ENCODE measurements at regions not wholly inside any gene's neighbourhood (a gene's known extent, or its start where the extent isn't known, plus 50 kb on each side); places are given as distances from the start of the nearest gene placed in this dataset.

DNA sequence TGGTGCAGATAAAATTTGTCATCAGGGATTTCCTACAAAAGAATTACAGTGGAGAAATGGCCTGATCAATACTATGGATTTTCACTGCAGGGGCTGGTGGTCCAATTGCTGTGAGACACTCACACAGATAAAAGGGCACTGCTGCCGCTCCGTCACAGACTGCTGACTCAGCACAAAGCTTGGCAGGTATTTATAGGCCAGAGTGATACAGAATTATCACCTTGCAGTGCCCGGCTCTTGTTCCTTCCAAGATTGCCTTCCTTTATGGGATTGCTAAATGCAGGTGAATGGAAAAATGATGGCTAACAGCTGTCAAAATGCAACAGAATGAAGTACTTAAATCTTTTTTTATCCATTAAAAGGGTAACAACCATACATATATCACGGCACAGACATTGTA is 247.8 kb upstream of the ZFP64 start:
- no peak overlapping the region for H3K9ac ChIP-seq (ENCODE audit: low read depth in 1 of 2, low read length in 2 of 2)
- no peak overlapping the region for H3K27ac ChIP-seq (ENCODE audit: low read depth in 1 of 2, low read length in 2 of 2)
- 53% methylated on average over 4 of the region's 4 CpGs for WGBS
- no peak for DNase-seq (ENCODE audit: low spot score)
- TF ChIP-seq TAF1 (conservative IDR thresholded peaks at IDR 0.05) (no peak), HNF4G (IDR thresholded peaks at IDR 0.05) (no peak), HNF4A (conservative IDR thresholded peaks at IDR 0.05) (no peak), RAD21 (IDR thresholded peaks at IDR 0.05) (no peak), YY1 (IDR thresholded peaks at IDR 0.05) (no peak)
- TF ChIP-seq, protein P1, sequence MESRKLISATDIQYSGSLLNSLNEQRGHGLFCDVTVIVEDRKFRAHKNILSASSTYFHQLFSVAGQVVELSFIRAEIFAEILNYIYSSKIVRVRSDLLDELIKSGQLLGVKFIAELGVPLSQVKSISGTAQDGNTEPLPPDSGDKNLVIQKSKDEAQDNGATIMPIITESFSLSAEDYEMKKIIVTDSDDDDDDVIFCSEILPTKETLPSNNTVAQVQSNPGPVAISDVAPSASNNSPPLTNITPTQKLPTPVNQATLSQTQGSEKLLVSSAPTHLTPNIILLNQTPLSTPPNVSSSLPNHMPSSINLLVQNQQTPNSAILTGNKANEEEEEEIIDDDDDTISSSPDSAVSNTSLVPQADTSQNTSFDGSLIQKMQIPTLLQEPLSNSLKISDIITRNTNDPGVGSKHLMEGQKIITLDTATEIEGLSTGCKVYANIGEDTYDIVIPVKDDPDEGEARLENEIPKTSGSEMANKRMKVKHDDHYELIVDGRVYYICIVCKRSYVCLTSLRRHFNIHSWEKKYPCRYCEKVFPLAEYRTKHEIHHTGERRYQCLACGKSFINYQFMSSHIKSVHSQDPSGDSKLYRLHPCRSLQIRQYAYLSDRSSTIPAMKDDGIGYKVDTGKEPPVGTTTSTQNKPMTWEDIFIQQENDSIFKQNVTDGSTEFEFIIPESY (IDR thresholded peaks at IDR 0.05) = no peak
- TF ChIP-seq, protein P2, sequence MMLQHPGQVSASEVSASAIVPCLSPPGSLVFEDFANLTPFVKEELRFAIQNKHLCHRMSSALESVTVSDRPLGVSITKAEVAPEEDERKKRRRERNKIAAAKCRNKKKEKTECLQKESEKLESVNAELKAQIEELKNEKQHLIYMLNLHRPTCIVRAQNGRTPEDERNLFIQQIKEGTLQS (IDR thresholded peaks at IDR 0.05) = no peak
- no peaks in the 10 kb centered on the region for H3K36me3 ChIP-seq (ENCODE audit: control insufficient read depth in 4 of 4, insufficient read depth in 3 of 4, low read depth in 1 of 4, low read length in 3 of 4)
- no peak overlapping the region for H3K4me3 ChIP-seq (ENCODE audit: low read depth in 1 of 3, low read length in 3 of 3)
- H3K27me3 ChIP-seq (ENCODE audit: control insufficient read depth in 4 of 4, insufficient read depth in 4 of 4, low read length in 3 of 4) = no peaks in the 10 kb centered on the region
- no peaks in the 10 kb centered on the region for H3K4me1 ChIP-seq (ENCODE audit: control insufficient read depth in 4 of 4, insufficient read depth in 4 of 4, low read length in 3 of 4)
- no peaks in the 10 kb centered on the region for H3K9me3 ChIP-seq (ENCODE audit: control insufficient read depth in 4 of 4, low read length in 3 of 4)

DNA sequence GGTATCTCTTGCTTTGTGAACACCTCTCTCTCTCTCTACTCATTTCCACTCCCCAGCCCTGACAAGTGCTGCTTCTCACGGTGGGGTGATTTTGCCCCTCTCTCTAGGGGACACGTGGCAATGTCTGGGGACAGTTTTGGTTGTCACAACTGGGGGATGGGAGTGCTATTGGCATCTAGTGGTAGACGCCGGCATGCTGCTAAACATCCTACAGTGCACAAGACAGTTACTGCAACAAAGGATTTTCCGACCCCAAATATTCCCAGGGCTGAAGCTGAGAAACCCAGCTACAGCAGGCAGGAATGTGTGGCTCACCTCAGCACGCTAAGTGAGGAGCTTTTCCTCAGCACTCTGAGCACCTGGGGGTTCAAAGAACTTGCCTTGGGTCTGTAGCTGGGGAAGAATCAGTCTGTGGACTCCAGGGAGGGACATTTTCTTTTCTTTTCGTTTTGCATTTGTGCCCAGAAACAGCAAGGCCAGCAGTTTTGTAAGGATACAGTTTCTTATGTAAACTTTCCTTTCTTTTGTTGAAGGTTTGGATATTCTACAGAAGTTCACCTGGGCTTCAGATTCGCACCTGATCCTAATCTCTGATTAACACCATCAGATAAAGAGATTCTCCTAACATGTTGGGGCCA is 246.9 kb upstream of the ZFP64 start:
- DNase-seq (ENCODE audit: low spot score) = no peak
- H3K27me3 ChIP-seq (ENCODE audit: control insufficient read depth in 4 of 4, insufficient read depth in 4 of 4, low read length in 3 of 4) = no peaks in the 10 kb centered on the region
- H3K9ac ChIP-seq (ENCODE audit: low read depth in 1 of 2, low read length in 2 of 2) = no peak overlapping the region
- no peaks in the 10 kb centered on the region for H3K36me3 ChIP-seq (ENCODE audit: control insufficient read depth in 4 of 4, insufficient read depth in 3 of 4, low read depth in 1 of 4, low read length in 3 of 4)
- no peaks in the 10 kb centered on the region for H3K4me1 ChIP-seq (ENCODE audit: control insufficient read depth in 4 of 4, insufficient read depth in 4 of 4, low read length in 3 of 4)
- TF ChIP-seq, protein P3, sequence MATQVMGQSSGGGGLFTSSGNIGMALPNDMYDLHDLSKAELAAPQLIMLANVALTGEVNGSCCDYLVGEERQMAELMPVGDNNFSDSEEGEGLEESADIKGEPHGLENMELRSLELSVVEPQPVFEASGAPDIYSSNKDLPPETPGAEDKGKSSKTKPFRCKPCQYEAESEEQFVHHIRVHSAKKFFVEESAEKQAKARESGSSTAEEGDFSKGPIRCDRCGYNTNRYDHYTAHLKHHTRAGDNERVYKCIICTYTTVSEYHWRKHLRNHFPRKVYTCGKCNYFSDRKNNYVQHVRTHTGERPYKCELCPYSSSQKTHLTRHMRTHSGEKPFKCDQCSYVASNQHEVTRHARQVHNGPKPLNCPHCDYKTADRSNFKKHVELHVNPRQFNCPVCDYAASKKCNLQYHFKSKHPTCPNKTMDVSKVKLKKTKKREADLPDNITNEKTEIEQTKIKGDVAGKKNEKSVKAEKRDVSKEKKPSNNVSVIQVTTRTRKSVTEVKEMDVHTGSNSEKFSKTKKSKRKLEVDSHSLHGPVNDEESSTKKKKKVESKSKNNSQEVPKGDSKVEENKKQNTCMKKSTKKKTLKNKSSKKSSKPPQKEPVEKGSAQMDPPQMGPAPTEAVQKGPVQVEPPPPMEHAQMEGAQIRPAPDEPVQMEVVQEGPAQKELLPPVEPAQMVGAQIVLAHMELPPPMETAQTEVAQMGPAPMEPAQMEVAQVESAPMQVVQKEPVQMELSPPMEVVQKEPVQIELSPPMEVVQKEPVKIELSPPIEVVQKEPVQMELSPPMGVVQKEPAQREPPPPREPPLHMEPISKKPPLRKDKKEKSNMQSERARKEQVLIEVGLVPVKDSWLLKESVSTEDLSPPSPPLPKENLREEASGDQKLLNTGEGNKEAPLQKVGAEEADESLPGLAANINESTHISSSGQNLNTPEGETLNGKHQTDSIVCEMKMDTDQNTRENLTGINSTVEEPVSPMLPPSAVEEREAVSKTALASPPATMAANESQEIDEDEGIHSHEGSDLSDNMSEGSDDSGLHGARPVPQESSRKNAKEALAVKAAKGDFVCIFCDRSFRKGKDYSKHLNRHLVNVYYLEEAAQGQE (IDR thresholded peaks at IDR 0.05) = no peak
- no peak for TF ChIP-seq RAD21 (IDR thresholded peaks at IDR 0.05)
- TF ChIP-seq TAF1 (conservative IDR thresholded peaks at IDR 0.05) = no peak
- TF ChIP-seq YY1 (IDR thresholded peaks at IDR 0.05) = no peak
- TF ChIP-seq, protein P1 (IDR thresholded peaks at IDR 0.05) = no peak
- TF ChIP-seq, protein P2 (IDR thresholded peaks at IDR 0.05) = no peak
- TF ChIP-seq GABPA (IDR thresholded peaks at IDR 0.05 in 1 of 2, conservative IDR thresholded peaks at IDR 0.05 in 1 of 2) = no peak
- no peak for TF ChIP-seq HNF4G (IDR thresholded peaks at IDR 0.05)
- no peak for TF ChIP-seq HNF4A (conservative IDR thresholded peaks at IDR 0.05)
- TF ChIP-seq FOXA2 (IDR thresholded peaks at IDR 0.05) = no peak
- TF ChIP-seq, protein P4, sequence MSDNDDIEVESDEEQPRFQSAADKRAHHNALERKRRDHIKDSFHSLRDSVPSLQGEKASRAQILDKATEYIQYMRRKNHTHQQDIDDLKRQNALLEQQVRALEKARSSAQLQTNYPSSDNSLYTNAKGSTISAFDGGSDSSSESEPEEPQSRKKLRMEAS (IDR thresholded peaks at IDR 0.05) = no peak
- no peak for TF ChIP-seq JUND (IDR thresholded peaks at IDR 0.05)
- TF ChIP-seq FOXA1 (IDR thresholded peaks at IDR 0.05) = no peak
- H3K9me3 ChIP-seq (ENCODE audit: control insufficient read depth in 4 of 4, low read length in 3 of 4) = no peaks in the 10 kb centered on the region
- H3K4me3 ChIP-seq (ENCODE audit: low read depth in 1 of 3, low read length in 3 of 3) = no peak overlapping the region
- no peak overlapping the region for H3K27ac ChIP-seq (ENCODE audit: low read depth in 1 of 2, low read length in 2 of 2)
- 58% methylated on average over 8 of the region's 8 CpGs for WGBS
